Activated CD4-positive, alpha-beta T cell treated with anti-CD3 and anti-CD28 coated beads, Interleukin-2, Interleukin-6, amounts not matched to agents 100 ng/mL and 50 ng/mL, durations not matched to agents 16 hours and 8 hours (primary cell): ENCODE measurements at regions not wholly inside any gene's neighbourhood (a gene's known extent, or its start where the extent isn't known, plus 50 kb on each side); places are given as distances from the start of the nearest gene placed in this dataset.

Source experiments
- DNase-seq: peaks from one replicate; pipeline ENCODE4 v3.0.0-alpha.2; 2020

GRCh38 chr6:168130697-168131371, 51.8 kb upstream of the FRMD1 start:
- no peak for DNase-seq

DNA sequence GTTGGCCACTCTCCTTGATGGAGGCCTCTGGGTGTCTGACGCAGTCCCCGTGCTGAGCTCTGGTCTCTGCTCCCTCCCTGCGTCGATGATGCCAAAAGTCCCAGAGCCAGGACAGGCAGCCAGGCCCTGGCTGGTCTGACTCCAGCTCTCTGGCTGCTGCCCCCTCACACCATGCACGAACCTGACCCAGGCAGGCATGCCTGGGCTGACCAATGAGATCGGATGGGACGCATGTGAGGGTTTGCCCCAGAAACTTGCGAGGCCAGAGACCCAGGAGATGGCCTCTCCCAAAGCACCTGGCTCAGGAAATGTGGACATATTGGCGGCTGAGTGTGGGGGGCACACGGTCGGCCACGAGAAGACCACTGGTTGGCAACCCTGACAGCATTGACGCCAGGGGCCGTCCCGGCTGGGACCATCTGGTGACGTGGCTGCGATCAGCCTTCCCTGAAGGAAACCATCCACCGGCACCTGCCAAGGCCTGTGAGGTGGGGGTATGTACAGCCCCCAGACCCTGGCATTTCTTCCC, 51.2 kb upstream of the FRMD1 start:
- no peak for DNase-seq

DNA sequence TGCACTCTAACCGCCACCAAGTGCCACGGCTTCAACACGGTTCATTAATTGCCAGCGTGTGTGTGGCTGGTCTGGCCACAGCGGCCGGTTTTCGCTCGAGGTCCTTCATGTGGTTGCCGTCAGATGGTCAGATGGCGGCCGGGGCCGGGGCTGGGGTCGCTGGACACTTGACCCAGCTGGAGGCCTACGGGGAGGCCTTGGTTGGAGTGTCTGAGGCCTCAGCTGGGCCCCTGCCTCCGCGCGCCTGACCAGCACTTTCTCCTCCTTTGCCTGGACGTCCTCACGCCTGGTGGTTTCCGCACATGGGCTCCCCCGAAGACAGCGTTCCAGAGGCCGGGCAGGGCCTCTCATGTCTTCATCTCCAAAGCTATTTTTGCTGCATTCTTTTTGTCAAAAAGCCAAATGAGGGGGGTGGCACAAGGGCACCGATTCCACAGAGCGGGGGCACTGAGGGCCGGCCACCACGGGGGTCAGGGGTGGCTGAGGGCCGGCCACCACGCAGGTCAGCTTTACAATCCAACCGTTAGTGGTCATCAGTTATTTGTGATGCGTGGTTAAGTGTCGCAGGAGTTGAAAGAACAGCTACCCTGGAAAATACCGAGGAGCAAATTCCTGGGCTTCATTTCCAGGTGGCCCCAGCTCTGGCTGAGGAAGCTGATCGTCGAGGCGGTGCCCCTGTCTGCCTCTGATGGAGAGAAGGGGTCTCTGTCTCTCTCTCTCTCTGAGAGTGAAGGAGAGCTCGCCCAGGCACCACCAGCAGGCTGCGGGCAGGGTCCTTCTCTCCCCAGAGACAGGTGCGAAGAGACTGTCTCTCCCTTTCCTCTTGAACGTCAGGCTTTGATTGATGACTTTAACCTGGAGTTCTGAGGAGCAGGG, 50.5 kb upstream of the FRMD1 start:
- DNase-seq, result no peak

- DNase-seq, result no peak
These were observed 49.7 kb upstream of the FRMD1 start for GRCh38 chr6:168128631-168129291.
